Stimulated activated CD4-positive, alpha-beta T cell treated with anti-CD3 and anti-CD28 coated beads, Interleukin-1b, Interleukin-23, amount 100 ng/mL, for 1 hour (primary cell): ENCODE measurements at regions not wholly inside any gene's neighbourhood (a gene's known extent, or its start where the extent isn't known, plus 50 kb on each side); places are given as distances from the start of the nearest gene placed in this dataset.

ENCODE experiments used
- DNase-seq, 2 donors: peaks; one replicate each; pipeline ENCODE4 v3.0.0-alpha.2; 2020; ENCODE audit warnings: low read depth in 2 of 2

DNA sequence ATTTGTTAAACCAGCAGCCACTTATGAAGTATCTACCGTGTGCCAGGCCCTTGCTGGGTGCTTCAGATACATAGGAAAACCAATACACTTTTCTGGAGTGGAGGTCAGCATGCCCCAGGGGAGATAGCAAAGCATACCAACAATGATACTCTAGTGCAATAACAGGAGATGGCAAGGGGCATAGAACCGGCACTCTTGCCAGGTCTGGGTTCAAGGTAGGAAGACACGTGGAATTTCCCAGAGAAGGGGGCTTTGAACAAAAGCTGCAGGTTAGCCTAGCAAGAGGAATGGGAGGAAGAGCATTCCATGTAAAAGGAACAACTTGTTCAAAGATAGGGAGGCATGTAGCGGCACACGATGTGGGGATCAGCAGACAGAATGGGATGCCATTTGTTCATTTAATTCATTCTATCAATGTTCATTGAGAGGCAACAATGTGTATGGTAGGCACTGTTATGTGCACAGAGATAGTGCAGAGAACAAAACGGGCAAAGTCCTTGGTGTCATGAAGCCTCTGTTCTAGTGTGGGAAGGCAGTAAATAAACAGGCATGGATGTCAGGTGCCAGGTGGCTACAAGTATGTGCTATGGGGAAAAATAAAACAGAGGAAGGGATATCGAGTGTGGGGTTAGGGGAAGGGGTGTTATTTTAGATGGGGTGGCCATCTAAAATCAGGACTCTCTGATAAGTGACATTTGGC, 162.6 kb upstream of the E2F8 start:
- no peak for DNase-seq

DNA sequence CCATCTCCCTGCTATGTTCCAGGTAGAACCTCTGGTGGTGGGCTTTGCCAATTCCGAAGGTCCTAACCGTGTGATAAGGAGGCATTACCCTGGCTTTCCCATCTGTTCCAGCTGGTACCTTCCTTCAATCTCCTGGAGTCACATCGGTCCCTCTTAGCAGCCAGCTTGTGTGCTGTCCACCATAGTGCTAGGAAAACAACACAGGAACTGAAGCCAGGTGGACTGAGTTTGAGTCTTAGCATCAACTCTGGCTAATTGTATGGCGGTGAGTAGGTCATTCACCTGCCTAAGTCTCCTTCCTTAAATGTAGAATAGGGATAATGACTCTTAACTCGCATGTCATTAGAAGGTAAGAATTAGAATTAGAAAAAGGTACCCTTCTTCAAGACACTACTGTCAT, 159.6 kb upstream of the E2F8 start:
- no peak for DNase-seq

DNA sequence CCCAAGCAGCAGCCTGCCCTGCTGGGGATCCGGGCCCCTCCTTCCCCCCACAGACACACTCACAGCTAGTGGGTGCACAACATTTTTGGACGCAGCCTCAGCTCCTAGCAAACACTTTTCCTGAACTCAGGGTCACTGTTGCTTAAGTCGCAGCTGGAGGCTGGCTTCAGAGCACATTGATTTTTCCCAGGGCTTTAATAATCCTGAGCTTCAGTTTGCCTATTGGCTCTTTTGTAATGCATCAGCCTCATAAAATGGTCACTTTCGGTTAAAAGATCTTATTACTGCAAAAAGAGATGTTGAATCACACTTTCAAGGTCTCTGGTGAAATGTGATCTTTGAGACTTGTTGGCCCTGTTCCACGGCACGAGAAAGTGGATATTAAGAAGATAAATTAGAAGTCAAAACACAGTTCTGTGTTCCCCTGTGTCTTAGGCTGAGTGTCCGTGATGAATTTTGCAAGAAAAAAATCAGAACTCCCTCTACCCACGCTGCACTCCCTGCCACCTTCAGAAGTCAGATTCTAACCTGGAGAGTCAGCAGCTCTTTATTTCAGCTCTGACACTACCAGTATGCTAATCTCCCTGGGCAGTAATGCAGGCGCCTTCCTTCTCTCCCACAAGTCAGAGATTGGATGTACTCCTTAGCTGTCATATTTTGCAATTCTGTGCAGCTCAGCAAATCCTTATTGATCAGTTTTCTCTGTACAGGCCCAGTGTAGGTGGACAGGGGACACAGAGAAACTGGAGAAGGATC, 158.2 kb upstream of the E2F8 start:
- no peak for DNase-seq

DNA sequence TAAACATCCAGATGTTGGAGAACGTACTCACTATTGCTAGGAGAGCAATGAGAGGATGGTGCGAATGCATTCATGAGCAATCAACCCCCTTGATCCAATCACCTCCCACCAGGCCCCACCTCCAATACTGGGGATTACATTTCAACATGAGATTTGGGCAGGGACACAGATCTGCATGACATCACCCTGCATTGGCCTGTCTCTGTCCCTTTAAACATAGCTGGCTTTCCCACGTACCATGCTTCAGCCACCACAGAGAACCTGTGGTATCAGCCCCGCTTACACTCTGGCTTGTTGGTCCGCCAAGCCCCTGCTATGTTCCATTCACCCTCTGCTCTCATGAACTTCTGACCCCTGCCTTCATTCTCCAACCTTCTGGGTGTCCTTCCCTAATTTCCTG, 157.5 kb upstream of the E2F8 start:
- DNase-seq: no peak

DNA sequence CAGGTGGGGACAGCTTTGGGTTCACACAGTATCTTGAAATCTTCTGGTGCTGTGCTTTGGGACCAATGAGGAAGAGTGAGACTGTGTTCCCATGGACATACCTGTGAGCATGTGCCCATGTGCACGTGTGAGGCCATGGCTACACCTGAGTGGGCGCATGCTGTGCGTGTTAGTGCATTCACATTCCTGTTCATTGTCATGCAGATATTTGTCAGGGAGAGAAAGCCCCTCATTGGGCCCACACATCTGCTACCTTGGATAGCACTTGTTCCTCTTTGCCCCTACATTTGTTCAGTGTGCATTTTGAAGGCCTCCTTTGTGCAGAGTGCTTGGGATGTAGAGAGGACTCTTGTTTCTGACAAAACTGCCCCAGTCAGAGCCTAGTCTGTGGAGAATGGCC, 154.3 kb upstream of the E2F8 start:
- no peak for DNase-seq

DNA sequence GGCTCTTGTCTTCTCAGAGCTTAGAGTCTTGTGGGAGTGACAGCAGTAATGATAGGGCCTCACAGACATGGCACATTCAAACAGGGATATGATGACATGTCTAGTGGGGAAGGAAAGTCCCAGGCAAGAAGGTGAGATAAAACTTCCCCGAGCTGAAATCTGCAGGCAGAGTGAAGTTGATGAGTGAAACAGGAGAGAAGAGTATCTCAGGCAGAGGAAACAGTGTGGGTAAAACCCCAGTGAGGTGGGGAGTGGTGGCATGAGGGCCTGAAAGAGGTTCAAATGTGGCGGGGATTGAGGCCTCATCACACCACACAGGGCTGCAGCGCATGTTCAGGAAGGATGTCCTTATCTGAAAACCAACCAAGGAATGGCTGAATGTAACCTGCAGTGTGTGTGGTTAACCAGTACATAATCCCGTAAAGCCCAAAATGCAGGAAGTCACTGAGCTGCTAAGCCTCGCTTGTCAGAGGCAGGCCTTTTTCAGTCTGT, 153.8 kb upstream of the E2F8 start:
- no peak for DNase-seq

DNA sequence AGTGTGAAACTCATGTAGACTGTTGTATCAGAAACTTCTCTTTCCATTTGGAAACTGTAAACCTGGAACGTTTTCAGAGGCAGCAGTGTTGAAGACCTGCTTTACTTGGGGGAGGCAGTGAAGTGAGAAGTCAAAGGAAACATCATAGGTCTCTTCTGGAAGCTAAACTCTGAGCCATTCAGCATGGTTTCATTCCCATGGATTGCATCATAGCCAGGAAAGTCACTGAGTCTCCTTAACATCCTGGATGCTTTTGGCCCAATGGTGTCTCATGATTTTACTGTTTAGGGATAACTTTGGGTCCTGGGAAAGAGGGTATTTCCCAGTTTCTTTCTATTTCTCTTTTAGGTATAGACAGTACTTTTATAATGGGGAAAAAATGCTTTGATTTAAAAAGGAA, 153.2 kb upstream of the E2F8 start:
- no peak for DNase-seq

DNA sequence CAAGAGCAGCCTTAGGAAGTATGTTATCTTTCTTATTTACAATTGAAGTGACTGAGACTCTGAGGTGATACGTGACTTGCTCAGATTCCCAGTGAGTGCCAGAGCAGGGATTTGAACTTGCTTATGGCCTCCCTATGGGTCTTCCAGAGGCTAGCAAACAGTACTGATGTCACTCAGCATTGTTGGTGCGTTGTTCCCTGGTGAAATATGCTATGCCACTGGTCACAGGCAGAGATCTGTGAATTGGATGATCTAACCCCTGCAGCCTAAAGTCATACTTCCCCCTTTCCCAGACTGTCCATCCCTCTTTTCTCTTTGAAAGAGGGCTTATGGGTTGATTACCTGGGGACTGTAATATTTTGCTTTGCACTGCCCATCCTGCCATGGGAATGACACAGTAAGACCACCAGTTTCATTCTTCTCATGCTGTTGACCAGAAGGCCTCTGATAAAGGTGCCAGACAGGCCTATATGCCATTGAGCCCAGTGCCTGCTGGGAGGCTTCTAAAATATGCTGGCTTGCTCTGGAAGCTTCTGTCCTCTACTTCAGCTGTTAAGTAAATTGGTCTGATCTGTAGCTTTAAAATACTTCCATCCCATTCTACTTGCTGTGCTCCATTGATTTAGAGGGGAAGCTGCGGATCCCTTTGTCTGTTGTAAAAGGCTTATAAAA, 152.2 kb upstream of the E2F8 start:
- no peak for DNase-seq

DNA sequence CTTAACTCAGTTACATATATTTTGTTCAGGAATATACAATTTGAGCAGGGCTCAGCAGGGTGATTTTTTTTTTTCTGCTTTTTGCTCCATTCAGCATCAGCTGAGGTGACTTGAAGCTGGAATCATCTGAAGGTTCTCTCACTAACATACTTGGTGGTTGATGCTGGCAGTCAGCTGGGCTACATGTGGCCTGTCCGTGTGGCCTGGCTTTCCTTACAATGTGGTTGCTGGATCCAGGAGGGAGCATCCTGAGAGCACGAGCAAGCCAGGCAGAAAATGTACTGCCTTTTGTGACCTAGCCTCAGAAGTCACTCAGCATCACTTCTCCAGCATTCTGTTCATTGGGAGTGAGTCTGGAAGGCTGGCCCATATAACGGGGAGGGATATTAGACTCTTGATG, 151.6 kb upstream of the E2F8 start:
- no peak for DNase-seq

DNA sequence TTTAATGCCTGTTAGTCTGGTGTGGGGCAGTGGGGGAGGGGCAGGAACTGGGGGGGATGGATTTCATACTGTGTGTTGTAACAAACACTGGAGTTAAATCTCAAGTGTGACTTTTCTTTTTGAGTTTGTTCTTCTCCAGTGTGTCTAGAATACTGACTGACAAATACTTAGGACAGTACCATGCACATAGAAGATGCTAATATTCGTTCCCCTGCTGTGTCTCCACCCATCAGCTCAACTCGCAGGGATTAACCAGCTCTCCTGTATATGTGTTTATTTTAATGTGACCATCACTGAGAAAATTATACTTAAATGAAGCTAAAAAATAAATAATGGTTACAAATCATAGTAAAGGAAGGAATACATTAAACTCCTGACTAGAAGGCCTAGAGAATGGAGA, 150.9 kb upstream of the E2F8 start:
- no peak for DNase-seq

DNA sequence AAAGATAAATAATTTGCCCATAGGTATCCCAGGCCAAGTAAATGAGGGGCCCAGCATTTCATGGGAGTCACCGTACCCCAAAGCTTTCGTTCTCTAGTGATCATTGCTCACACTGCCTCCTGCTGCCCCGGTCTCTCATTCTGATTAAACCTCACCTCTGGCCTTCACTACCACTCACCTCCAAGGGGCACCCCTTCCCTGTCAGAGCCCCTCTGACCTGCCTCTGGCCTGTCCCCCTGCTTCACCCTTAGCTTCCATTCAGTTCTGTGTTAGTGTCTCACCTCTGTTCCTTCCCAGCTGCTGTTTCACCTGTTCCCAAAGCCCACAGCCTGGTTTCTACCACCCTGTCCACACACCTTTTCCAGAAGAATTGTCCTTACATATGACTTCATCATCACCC, 150.3 kb upstream of the E2F8 start:
- no peak for DNase-seq

DNA sequence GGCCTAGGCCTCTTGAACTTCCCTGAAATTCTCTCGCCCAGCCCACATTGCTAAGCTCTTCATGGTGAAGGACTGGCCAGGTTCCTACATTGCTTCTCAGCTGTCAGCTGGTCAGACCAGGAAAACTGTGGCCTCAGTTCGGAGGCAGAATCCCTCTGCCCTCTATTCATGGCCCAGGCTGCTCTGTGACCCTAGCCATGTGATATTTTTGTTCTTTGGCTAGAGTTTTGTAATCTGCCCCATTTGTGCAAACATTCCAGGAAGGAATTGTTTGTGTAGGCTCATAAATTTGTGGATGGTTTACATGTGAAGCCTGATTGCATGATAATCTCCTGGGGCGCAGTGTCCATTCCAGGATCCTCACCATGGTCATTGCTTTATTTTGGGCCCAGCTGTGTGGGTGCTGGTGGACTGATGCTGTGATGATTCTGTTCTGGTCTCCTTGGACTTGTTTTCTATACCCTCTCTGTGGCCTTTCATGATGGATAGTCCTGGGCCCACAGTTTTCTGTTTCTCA, 149.1 kb upstream of the E2F8 start:
- DNase-seq: no peak

DNA sequence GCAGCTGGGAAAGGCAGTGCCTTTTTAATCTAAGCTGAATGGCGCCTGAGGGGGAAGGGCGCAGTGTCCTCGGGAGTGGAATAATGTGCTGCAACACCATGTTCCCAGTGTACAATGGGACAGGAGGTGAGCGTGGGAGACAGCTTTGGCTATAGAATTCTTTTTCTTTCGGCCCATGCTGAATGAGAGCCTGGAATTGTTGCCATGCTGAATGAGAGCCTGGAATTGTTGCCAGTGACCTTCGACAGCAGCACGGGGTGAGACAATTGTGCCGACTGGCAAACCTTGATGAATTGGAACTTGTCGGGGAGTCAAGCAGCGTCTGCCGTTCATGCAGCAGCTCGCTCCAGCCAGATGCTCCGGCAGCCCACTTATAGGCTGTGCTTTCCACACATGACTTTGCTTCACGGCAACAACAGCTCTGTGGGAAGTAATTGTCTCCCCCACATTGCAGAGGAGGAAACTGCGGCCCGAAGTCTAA, 141.4 kb upstream of the E2F8 start:
- no peak for DNase-seq

DNA sequence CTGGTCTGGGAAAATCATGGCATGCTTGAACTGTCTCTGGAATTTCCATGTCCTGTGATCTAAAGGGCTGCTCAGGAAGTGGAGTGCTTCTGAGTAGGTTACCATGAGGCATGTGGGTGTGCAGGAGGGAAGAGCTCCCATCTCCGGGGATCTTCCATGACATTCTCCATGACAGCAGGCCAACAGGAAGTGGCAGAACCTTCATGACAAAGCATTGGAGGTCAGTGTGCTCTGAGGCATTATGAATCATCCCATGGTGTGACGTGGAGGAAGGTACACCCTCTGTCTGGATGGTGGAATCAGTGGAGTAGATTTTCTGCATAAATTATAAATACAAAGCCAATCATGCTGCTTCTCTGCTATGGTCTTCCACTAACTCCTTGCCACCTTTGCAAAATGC, 139.6 kb upstream of the E2F8 start:
- DNase-seq: no peak

DNA sequence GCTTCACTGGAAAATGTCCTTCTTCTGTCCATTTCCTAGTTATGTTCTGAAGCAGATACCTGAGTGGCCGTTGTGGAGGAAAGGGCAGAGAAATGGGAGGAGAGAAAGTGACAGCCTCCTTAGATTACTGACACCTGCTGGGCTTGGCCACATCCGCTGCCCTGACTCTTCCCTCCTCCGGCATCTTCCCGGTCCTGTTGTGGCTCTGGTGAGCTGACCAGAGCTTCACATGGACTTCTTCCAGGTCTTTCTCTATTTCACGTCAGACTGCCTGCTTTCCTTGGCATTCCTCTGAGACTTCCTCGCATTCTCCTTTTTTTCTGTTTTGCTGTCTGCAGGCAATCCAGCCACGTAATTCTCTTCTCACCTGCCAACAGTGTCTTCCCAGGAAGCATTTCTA, 138.7 kb upstream of the E2F8 start:
- DNase-seq: no peak

DNA sequence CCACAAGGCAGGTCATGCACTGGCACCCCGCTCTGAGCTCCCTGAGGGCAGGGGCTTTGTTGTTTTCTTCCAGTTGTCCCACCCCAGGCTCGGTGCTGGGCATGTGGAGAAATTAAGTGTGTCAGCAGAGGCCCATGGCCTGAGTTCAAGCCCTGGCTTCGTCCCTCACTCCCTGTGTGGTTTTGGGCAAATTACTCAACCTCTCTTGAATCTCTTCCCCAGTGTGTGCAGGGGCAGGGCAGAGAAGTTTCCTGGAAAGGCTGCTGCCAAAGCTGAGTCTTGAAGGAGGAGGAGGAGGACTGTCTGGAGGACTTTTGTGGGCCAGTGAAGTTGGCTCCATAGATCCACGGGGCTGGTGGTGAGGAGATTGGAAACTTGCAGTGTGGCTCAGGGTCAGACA, 138.1 kb upstream of the E2F8 start:
- no peak for DNase-seq

DNA sequence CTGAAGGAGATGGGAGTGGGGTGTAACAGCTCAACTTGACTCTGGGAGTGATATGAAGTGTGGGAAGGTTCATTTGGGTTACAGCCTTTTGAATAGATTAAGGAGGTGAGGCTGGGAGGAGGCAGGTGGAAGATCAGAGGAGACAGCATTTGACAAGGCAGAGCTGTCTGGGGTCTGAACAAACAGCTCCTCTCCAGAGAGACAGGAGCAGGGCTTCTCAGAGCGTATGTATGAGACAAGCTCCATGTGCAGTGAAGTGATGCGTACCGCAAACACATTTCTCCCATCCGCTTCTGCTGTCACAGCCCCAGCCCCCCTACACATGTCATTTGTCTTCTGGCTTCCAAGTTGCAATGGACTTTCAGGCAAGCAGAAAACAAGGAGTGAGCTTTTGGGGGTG, 137.1 kb upstream of the E2F8 start:
- no peak for DNase-seq

DNA sequence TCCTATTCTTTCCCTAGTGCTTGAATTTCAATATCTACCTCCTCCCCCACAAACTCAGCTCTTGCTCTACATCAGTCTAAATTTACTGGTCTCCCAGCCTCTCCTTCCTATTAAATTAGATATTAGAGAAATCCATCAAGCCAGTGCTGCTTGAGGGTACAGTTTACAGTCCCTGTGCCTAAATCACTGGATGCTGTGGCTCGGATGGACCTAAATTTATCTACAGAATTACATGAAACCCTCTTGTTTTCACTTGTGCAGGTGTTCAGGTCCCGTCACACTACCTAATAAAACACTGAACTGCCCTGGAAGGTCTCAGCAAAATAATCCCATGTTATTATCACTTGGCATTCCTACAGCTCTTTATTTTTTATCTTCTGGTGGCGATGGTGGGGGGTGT, 134.7 kb upstream of the E2F8 start:
- DNase-seq: no peak

DNA sequence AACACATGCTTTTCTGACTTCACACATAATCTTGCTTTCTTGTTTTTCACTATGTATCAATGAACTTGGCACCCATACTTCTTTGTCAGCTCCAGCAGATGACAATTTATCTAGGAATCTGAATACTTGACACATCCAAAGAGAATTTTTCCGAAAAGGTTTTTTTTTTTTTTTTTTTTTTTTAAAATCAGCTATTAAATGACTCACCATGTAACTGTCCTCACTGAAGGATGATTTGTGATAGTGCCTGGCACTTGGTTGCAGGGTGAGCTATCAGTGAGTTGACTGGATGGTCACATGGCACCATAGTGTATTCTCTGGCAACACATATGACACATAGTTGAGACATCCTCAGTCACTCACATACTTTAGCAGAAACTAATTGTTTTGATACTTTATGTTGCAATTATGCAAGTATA, 133.4 kb upstream of the E2F8 start:
- no peak for DNase-seq

DNA sequence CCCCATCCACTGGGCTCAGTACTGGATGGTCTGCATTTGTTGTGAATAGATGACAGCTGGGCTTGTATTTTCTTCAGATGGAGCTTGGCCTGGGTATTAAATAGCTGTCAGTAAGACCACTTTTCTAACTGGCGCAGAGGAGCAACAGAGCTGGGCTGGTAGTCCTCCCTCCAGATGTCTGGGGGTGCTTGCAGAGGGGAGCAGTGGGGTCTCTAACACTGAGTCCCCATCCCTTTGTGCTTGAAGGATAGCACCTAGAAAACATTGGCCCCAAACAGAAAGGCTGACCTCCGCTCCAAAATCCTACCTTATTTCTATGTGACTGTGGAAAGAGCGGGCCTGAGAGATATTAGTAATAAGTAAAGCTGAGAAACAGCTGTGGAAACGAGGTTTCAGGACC, 131.6 kb upstream of the E2F8 start:
- no peak for DNase-seq

DNA sequence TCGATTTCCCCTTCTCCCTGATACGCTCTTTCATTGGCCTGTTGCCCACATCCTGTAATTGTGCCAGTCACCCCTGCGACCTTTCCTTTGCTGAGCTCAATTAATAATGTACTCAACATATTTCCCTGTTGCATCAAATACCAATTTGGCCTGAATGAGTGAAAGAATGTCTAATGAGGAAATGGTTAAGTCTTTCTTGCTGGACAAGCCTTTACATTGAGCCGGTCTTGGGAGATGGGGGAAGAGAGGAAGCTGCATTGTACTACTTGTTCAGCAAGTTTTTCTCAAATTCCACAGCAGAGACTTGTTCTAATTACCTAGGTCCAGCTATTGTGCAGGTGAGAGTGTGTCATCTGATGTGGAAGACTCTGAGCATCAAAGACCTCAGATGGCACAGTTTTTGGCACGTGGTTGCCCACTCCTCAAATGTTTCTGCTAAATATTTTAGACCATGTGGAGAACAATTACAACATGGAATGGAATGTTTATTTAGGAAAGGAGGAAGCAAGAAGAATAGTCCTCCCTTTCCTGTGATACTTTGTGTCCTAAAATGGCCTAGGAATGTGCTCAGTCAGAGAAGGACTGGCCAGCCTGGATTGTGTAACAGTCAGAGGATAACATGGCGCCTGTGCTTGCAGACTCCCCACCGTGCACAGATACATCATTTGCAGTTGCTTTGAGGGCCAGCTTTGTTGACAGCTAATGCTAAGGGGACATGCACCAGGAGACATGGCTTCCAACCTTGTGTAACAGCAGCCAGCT, 129.5 kb upstream of the E2F8 start:
- no peak for DNase-seq
